CD4-positive, alpha-beta T cell treated with Interleukin-17A for 1 hour (primary cell): ENCODE measurements at regions not wholly inside any gene's neighbourhood (a gene's known extent, or its start where the extent isn't known, plus 50 kb on each side); places are given as distances from the start of the nearest gene placed in this dataset.
"Not testable (repeated sequence)": the region's sequence is repeated elsewhere in the genome, so short reads cannot be mapped to it uniquely, and the experiment has no call there.

Source experiments
- DNase-seq: peaks from one replicate; pipeline ENCODE4 v3.0.0-alpha.2; 2020

DNA sequence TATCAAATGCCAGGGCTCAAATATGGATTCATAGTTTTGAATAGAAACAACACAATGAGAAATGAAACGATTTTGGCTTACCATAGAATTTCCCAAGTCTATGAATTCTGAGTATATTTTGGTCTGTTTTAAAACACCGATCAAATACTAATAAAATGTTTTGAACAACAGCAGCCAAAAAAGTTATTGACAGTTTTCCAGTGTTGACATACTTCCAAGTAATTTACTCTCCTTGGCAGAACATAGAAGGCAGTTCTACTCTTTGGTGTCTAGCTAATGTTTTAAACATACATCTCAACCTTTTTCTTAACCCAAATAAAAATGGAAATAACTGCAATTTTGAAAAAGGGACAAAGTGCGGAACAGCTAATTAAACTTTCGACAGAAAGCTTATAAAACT, 1419.8 kb downstream of the ADGRL3 start:
- DNase-seq: no peak

DNA sequence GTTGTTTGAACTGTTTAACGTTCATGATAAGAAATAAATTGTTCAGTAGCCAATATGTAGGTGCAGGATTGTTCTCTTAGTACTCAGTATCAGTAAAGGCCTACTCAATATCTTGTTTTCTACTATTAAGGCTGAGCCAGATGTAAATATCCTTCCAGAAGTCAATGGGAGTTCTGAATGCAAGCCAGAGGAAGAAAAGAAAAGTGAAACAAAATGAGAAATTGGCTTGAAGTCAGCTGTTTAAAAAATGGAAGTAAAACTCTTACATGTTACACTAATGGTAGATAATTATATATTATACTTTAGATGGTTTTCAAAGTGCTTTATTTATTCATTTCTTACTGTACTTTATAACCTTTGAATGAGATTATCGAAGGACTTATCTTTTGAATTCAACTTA, 1417.9 kb downstream of the ADGRL3 start:
- no peak for DNase-seq

DNA sequence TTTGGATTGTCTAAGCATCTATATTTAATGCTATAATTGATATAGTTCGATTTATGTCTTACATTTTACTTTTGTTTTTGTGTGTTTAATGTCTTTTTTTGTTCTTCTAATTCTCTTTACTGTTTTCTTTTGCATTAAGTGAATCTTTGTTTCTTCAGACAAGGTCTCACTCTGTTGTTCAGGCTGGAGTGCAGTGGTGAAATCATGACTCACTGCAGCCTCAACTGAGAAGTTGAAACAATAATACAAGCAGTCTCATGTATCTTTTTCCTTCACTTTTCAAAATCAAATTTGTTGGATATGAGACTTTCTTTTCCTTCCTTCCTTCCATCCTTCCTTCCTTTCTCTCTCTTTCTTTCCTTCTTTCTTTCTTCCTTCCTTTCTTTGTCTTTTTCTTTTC, 1401.6 kb downstream of the ADGRL3 start:
- DNase-seq: no peak

DNA sequence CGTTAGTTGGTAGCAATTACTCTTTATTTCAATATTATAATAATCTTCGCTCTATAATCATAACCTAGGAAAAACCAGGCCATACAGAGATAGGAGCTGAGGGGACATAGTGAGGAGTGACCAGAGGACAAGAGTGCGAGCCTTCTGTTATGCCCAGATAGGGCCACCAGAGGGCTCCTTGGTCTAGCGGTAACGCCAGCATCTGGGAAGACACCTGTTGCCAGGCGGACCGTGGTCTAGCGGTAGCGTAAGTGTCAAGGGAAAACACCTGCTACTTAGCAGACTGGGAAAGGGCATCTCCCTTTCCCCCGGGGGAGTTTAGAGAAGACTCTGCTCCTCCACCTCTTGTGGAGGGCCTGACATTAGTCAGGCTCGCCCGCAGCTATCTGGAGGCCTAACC, 1395.1 kb downstream of the ADGRL3 start:
- DNase-seq: not testable (repeated sequence)

DNA sequence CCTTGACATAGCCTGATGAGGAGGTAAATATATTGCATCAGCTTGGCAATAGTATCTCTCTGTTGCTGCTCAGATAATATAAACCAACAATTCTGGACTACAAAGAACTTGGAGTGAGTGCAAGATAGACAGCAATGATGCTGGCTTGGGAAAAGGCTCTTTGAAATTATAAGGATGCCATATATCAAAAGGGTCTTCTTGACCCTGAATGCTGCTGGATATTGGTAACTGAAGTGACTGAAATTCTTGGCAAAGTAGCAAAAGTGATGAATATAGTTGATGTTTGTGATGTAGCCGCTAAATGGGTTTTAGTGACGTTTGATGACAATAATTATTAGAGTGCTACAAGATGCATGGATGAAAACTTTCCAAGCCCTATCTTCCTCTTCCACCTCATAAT, 1391.6 kb downstream of the ADGRL3 start:
- DNase-seq: no peak

DNA sequence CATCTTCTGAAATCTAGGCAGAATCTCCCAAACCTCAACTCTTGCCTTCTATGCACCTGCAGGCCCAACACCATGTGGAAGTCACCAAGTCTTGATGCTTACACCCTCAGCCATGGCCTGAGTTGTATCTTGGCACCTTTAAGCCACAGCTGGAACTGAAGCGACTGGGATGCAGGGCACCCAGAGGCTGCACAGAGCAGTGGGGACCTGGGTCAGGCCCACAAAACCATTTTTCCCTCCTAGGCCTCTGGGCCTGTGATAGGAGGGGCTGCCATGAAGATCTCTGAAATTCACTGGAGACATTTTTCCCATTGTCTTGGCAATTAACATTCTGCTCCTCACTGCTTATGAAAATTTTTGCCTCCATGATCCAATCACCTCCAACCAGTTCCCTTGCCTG, 1388.5 kb downstream of the ADGRL3 start:
- DNase-seq: no peak

DNA sequence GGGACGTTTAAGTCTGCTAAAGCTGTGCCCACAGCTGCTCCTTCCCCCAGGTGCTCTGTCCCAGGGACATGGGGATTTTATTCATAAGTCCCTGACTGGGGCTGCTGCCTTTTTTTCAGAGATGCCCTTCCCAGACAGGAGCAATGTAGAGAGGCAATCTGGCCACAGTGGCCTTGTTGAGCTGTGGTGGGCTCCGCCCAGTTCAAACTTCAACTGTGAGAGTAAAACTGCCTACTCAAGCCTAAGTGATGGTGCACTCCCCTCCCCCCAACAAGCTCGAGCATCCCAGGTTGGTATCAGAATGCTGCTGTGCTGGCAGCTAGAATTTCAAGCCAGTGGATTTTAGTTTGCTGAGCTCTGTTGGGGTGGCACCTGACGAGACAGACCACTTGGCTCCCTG, 1371.4 kb downstream of the ADGRL3 start:
- DNase-seq: no peak

DNA sequence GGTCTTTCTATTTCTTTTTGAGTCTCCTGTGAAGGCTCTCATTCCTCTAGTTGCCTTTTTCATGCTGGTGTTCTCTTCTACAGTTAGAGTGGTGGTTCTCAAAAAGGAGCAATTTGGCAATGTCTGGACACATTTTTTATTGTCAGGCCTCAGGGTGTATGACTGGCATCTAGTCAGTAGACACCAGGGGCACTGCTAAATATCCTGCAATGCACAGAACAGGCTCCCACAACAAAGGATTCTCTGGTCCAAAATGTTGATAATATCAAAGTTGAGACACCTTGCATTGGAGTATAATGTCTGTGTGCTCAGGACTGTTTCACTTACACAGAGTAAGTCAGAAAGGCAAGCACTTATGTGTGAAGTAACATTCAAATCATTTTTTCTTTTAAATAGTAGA, 1360.7 kb downstream of the ADGRL3 start:
- DNase-seq: no peak

DNA sequence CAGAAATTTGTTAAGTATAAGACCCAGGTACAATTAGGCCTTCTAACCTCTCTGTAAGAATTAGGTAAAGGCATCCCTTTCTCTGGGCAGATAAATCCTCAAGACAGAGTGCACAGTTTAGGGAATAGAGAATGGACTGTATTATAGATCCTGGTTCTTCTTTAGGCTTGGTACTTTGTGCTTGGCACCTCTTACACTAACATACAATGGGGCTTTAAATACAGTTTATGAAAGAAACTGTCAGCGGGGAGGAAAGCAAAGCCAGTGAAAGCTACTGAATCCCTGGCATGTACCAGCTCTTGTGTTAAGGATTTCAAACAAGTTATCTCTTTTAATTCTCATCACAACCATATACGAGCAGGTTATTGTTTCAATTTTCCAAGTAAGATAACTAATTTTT, 1350.0 kb downstream of the ADGRL3 start:
- DNase-seq: no peak

DNA sequence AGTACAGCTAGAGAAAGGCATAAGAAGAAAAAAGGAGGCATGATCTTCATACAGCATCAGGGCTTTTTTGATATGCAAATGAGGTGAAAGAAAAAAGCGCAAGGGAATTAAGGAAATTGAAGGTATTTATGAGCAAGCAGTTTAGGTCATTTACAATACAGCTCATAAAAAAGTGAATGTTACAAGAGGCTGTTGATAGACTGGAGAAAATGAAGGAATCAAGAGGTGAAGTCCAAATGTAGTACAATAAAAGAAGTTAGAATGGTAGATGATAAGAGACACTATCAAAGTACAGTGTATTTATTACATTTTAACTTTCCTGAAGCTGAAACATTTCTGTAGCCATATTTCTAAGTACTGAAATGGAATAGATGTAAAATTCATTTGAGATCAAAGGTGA, 1349.5 kb downstream of the ADGRL3 start:
- no peak for DNase-seq

DNA sequence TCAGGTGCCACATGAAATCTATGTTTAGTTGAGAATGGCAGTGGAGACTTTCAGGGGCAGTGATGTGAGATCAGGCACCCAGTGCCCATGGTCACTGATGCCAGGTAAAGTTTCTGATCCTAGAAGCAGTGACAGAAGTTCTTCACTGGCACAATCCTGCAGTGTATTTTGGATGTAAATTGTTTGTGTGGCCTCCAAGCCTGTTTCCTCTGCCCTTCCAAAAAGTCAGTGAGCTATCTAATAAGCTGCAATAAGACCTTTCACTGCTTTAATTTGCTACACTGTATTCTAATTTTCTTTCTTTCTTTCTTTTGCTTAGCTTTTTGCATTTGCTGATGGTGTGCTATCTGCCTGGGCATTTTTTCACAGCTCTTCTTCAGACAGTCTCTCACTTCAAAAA, 1348.6 kb downstream of the ADGRL3 start:
- no peak for DNase-seq

DNA sequence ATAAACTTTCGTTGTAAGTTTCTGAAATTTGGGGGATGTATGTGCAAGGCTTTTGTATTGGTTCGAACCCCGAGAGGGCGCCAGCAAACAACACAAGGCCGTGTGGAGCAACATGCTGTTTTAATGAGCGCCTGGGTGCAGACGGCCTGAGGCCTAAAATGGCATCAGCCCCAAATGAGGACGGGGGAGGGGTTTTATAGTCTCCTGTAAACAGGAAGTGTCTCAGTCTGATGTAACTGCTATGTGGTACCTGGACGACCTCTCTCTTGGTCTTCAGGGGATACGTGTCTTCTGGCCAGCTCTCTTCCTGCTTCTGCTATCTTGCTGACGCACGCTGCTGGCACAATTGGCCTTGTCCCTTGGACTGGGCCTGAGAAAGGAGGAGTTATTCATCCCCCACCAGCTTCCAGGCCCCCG, 1348.0 kb downstream of the ADGRL3 start:
- no peak for DNase-seq

DNA sequence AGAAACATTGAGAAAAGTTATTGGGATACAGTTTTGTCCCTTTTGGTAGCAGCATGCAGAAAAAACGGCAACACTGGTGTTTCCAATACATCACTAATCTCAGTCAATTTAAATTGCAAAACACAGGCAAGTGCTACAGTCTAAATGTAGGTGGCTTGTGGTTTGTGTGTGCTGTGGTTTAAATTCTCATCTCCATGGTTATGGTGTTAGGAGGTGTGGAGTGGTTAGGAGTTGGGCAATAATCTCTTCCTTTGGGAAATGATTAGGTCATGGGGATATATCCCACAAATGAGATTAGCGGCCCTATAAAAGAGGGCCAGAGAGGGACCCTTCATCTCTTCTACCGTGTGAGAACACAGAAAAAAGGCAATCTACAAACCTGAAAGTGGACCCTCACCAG, 1344.3 kb downstream of the ADGRL3 start:
- no peak for DNase-seq

DNA sequence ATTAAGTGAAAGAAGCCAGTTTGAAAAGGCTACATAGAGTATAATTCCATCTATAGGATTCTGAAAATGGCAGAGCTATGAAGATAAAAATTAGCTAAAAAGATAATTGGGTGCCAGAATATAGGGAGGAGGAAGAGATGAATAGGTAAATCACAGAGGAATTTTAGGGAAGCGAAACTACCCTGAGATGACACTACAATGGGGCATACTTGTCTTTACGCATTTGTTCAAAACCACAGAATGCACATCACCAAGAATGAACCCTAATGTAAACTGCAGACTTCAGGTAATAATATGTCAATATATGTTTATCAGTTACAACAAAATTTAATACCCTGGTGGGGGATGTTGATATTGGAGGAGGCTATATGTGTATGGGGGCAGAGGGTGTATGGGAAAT, 1342.9 kb downstream of the ADGRL3 start:
- DNase-seq: no peak

DNA sequence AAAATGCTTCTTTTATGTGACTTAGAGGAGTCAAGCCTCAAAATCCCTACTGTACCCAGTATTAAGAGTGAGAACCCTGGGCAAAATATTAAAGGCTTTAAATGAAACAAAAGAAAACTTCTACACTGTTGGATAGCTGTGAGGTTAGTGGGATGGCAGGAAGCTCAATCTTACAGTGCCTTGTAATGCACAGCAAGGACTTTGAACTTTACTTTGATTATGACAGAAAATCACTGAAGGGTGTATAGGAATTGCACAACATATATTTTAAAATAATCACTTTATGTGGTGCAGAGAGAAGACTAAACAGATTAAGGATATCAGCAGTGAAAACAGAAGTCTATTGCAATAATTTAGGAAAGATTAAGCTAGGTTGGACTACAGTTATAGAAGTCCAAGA, 1333.4 kb downstream of the ADGRL3 start:
- no peak for DNase-seq

DNA sequence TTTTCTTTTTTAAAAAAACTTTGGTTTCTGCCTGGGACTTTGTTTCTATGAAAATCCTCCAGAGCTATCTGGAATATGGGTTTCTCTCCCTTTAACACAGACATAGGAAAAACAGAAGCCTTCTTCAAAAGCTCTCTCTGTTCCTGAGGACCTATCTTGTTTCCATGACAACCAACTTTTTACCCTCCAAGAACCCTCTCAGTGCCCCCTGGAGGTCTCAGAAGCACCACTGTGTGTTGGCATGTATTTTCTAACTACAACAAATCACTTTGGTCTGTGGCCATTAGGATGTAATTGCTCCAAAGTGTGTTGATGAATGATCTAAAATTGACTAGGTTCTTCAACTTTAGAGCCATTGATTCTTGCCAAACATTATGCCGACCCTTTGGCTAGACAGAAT, 1331.6 kb downstream of the ADGRL3 start:
- no peak for DNase-seq

DNA sequence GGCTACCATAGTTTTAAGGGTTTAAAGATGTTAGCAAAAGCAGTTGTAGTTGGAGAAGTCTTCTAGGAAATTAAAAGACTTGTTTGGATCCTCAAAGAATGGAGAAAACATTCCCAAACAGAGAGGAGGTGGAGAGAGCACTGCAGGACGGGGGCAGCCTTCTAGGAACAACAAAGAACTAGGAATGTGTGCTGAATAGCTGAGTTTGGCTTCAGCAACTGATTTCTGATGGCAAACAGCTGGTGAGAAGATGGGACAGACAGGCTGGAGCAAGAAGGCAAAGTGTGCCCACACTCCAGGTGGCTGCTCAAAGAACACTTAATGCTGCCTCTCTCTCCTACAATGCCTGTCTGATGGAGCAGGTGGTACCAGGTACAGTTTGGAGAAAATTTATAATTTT, 1331.1 kb downstream of the ADGRL3 start:
- DNase-seq: no peak

DNA sequence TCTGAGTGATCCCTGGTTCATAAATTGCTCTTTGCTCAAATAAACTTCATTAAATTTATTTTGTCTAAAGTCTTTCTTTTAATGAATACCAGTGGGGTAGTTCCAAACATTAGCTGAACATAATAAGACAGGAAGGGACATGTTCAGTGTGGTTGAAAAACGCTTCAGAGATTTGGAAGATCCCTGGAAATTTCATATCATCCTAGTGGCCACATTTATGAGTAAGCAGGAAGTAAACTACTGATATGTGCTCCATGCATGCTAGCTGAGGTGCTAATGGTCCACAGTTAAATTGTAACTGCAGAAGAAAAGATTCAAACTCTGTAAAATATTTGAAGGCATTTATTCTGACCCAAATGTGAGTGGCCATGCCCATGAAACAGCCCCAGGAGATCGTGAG, 1328.7 kb downstream of the ADGRL3 start:
- no peak for DNase-seq

DNA sequence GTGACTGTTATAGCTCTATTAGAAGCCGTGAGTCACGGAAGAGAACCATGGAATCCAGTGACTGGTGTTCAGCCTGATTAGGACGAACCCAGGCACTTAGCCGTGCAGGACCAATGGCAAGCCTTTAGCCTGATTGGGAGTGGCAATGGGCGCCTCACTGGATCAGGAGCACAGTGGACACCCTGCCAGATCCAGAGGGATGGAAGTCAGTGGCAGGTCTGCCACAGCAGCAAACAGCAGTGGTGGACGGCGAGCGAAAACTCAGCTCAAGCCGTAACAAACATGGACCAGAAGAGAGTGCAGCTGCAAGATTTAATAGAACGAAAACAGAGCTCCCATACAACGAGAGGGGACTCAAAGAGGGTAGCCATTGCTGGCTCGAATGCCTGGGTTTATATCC, 1326.5 kb downstream of the ADGRL3 start:
- no peak for DNase-seq

DNA sequence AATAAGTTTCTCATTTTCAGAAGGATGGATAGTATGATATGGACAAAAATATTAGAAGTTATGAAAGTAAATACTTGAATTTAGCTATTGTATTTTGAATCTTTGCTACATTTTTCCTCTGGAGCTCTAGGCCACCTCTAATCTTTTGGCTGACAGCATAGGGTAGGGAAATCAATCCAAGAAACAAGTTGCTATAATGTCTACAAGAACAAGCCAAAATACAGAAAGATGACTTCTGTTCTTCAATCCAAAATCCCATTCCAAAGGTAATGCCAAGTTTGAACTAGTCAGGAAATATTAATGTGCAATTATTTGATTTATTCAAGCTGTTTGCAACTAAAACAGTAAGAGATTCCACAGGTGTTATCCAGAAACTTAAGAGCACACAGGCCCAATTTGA, 1323.1 kb downstream of the ADGRL3 start:
- DNase-seq: no peak

DNA sequence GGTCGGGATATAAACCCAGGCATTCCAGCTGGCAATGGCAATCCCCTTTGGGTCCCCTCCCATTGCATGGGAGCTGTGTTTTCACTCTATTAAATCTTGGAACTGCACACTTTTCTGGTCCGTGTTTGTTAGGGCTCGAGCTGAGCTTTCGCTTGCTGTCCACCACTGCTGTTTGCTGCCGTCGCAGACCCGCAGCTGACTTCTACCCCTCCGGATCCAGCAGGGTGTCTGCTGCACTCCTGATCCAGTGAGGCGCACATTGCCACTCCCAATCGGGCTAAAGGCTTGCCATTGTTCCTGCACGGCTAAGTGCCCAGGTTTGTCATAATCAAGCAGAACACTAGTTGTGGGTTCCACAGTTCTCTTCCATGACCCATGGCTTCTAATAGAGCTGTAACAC, 1322.1 kb downstream of the ADGRL3 start:
- DNase-seq: no peak

DNA sequence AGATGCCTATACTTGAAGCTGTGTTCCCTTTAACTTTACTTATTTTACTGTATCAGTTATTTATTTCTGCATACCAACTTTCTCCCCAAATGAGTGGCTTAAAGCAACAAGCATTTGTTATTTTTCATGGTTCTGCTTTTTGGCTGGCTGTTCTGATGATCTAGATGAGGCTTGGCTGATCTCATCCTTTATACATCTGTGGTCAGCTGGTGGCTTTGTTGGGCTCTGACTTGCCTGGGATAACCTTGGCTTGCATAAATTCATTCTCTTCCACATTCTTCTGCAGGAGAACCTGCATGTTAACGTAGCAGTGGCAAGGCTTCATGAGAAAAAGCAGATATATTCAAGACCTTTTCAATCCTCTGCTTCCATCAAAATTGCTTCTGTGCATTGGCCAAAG, 1317.6 kb downstream of the ADGRL3 start:
- no peak for DNase-seq

DNA sequence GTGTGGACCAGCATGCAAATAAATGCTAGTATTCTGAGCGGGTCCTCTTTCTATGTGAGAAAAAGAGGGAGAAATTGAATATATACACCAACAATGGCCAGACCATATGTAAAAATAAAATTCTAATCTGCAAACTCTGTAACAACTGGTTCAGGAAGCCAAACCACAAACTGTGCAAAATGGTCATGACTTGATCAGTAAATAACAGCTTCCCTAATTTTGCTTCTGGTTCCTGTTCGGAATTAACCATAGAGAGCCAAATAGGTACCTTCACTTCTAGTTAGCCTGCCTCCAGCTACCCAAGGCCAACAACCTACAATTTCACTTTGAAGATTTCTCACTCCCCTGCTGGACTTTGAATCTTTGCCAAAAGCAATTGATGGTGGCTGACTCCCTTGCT, 1313.2 kb downstream of the ADGRL3 start:
- no peak for DNase-seq

DNA sequence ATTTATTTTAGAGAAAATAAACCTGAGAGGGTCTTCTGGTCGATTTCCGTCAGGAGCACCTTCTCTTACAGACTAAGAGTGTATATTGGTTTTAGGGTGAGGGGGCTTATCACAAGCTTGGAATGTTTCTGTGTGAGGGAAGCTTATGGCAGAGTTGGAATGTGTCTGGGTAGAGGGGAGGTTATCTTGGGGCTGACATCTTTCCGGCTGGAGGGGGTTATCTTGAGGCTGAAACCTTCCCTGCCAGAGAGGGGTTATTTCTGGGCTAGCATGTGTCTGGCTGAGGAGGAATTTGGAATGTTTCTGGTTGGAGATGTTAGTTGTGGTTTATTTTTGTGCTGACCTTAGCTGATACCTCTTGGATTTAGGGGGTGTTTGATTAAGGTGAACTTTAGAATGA, 1312.1 kb downstream of the ADGRL3 start:
- DNase-seq: no peak

DNA sequence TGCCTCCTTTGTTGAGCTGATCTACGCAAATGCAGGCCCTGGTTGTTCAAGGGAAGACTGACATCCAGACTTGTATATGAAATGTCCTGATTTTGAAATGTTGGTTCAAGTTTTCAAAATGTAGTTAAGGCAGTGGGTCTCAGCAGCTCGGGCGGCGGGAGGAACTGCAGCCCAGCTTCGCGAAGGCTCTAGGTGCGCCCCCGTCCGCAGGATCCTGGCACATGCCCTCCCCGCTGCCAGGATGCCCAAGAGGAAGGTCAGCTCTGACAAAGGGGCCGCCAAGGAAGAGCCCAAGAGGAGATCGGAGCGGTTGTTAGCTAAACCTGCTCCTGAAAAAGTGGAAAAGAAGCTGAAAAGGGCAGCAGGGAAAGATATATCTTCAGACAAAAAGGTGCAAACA, 1310.1 kb downstream of the ADGRL3 start:
- DNase-seq: no peak

DNA sequence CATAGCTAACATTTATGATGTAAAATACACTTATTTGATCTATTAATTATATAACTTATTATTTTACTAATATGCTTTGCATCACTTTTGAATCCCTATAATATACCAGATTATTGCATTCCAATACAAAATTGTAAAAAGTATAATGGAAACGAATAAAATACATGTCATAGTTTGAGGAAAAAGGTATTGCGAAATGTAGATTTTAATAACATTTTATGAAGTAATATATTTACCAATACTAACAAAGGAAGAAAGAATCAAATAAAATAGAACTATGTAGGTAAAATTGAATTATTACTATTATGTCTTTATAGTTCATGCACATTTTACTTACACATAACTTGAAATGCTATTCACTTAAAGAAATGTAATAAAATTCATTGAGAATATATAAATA, 1300.2 kb downstream of the ADGRL3 start:
- no peak for DNase-seq
